Loucy (cell line): ENCODE measurements at regions not wholly inside any gene's neighbourhood (a gene's known extent, or its start where the extent isn't known, plus 50 kb on each side); places are given as distances from the start of the nearest gene placed in this dataset.

Source experiments
- H2AFZ ChIP-seq: fragments of 200-600 bp; sonication (generic); 2 replicates; pipeline ENCODE4 v1.6.0; 2016; ENCODE audit warnings: antibody characterized with exemption, mild to moderate bottlenecking, low read length, moderate library complexity
- H3F3A ChIP-seq: fragments of 200-600 bp; 2 replicates; pipeline ENCODE4 v1.6.0; 2016; ENCODE audit warnings: antibody characterized with exemption, low read depth, mild to moderate bottlenecking
- H3K27me3 ChIP-seq: fragments of 200-600 bp; sonication (generic); 2 replicates; pipeline ENCODE4 v1.6.1; 2014; ENCODE audit warnings: low read length, mild to moderate bottlenecking; ENCODE audit not compliant: insufficient read depth, poor library complexity, severe bottlenecking
- H3K36me3 ChIP-seq: fragments of 200-600 bp; sonication (generic); 2 replicates; pipeline ENCODE4 v1.6.1; 2016; ENCODE audit warnings: low read length; ENCODE audit not compliant: insufficient read depth
- H3K4me1 ChIP-seq: fragments of 200-600 bp; sonication (generic); 2 replicates; pipeline ENCODE4 v1.5.1; 2014; ENCODE audit warnings: low read length, mild to moderate bottlenecking; ENCODE audit not compliant: insufficient read depth, poor library complexity, severe bottlenecking
- H3K4me2 ChIP-seq: fragments of 200-600 bp; sonication (generic); 2 replicates; pipeline ENCODE4 v1.6.0; 2014; ENCODE audit warnings: antibody characterized with exemption, low read length, low read depth, mild to moderate bottlenecking; ENCODE audit not compliant: poor library complexity, severe bottlenecking
- H3K4me3 ChIP-seq: fragments of 200-600 bp; sonication (generic); 2 replicates; pipeline ENCODE4 v1.5.1; 2014; ENCODE audit warnings: low read length, mild to moderate bottlenecking, mixed read lengths; ENCODE audit not compliant: poor library complexity, severe bottlenecking
- H3K79me2 ChIP-seq: fragments of 200-600 bp; sonication (generic); 2 replicates; pipeline ENCODE4 v1.6.1; 2014; ENCODE audit warnings: low read length; ENCODE audit not compliant: insufficient read depth
- H3K9ac ChIP-seq: fragments of 200-600 bp; sonication (generic); 2 replicates; pipeline ENCODE4 v1.6.0; 2014; ENCODE audit warnings: mild to moderate bottlenecking, low read depth, low read length, moderate library complexity; ENCODE audit not compliant: poor library complexity, severe bottlenecking
- H3K9me2 ChIP-seq: fragments of 200-600 bp; sonication (generic); replicated peaks from 2 replicates; pipeline ENCODE4 v1.6.1; 2016; ENCODE audit warnings: low read depth, low read length, mixed read lengths
- H3K9me3 ChIP-seq: fragments of 200-600 bp; sonication (generic); 2 replicates; pipeline ENCODE4 v1.6.1; 2014; ENCODE audit warnings: mild to moderate bottlenecking, antibody characterized with exemption, low read length, low read depth; ENCODE audit not compliant: insufficient read depth
- H4K20me1 ChIP-seq: fragments of 200-600 bp; sonication (generic); 2 replicates; pipeline ENCODE4 v1.6.0; 2014; ENCODE audit warnings: antibody characterized with exemption, low read length, mild to moderate bottlenecking; ENCODE audit not compliant: insufficient read depth, poor library complexity, severe bottlenecking
- CTCF ChIP-seq: fragments of 200-600 bp; sonication (generic); conservative IDR thresholded peaks from 2 replicates; pipeline ENCODE4 v1.5.1; 2014; ENCODE audit warnings: mild to moderate bottlenecking, antibody characterized with exemption, low read length
- EZH2phosphoT487 ChIP-seq: fragments of 200-600 bp; IDR thresholded peaks from 2 replicates; pipeline ENCODE4 v1.6.1; 2018; ENCODE audit warnings: antibody characterized with exemption, mild to moderate bottlenecking, moderate library complexity, borderline replicate concordance

GRCh38 chr2:41355794-41356193 lies 692.0 kb upstream of the PKDCC start:
- no peak overlapping the region for H3K9ac ChIP-seq
- H3K4me1 ChIP-seq = no peaks in the 10 kb centered on the region
- H3F3A ChIP-seq = no peaks in the 10 kb centered on the region
- no peaks in the 10 kb centered on the region for H3K27me3 ChIP-seq
- no peaks in the 10 kb centered on the region for H3K36me3 ChIP-seq
- no peaks in the 10 kb centered on the region for H3K79me2 ChIP-seq
- no peaks in the 10 kb centered on the region for H3K9me2 ChIP-seq
- no peak for TF ChIP-seq CTCF
- TF ChIP-seq EZH2phosphoT487 = no peak
- H3K4me2 ChIP-seq = no peak overlapping the region
- no peak overlapping the region for H2AFZ ChIP-seq
- H3K4me3 ChIP-seq = no peak overlapping the region
- H3K9me3 ChIP-seq = no peaks in the 10 kb centered on the region
- H4K20me1 ChIP-seq = no peaks in the 10 kb centered on the region

DNA sequence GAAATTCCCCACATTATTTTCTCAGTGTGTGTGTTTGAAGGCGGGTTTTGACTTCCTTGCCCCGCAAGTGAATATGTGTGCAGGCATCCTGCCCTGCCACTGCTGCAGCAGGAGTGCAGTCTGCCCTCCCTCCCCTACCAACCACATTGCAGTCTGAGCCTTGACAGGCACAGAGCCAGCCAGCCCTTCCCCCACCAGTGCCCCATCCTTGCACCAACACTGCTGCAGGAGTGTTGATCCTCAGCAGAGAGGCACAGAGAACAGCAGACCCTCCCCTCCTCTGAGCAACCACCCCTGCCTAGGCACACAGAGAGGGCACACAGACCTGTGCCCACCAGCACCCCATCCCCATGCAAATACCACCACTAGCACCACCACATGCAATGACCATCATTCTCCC lies 683.0 kb upstream of the PKDCC start:
- H4K20me1 ChIP-seq = no peaks in the 10 kb centered on the region
- no peaks in the 10 kb centered on the region for H3K27me3 ChIP-seq
- peaks cover 3% of the 10 kb centered on the region; the same call in 1 of the 2 replicates for H3K9me3 ChIP-seq
- H3F3A ChIP-seq = no peaks in the 10 kb centered on the region
- H3K4me1 ChIP-seq = no peaks in the 10 kb centered on the region
- no peak overlapping the region for H3K4me3 ChIP-seq
- no peak overlapping the region for H2AFZ ChIP-seq
- no peak overlapping the region for H3K4me2 ChIP-seq
- H3K9ac ChIP-seq = no peak overlapping the region
- no peaks in the 10 kb centered on the region for H3K79me2 ChIP-seq
- H3K9me2 ChIP-seq = no peaks in the 10 kb centered on the region
- TF ChIP-seq CTCF (no peak), EZH2phosphoT487 (no peak)
- no peaks in the 10 kb centered on the region for H3K36me3 ChIP-seq

DNA sequence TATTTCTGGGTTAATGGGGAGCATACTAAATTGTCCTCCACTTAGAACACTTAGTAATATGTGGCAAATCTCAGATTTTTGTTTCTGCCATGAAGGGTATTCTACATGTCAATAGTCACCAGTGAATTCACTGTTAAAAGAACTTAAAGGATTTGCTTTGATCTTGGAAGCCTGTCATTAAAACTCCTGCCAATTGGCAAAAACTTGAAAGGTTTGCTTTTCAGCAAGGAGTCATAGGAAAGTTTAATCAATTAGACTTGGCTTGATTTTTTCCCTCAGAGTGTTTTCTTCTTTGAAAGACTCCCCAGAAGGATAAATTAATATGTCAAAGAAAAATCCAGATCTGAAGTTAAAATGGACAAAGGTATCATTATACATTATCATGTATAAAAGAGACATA lies 671.9 kb upstream of the PKDCC start:
- Histone ChIP-seq H3K4me3 (no peak overlapping the region), H4K20me1 (no peaks in the 10 kb centered on the region), H3K4me1 (no peaks in the 10 kb centered on the region), H3K9ac (no peak overlapping the region), H3K79me2 (no peaks in the 10 kb centered on the region), H3K27me3 (no peaks in the 10 kb centered on the region), H3K9me3 (no peaks in the 10 kb centered on the region), H3K9me2 (no peaks in the 10 kb centered on the region), H3K36me3 (no peaks in the 10 kb centered on the region), H3F3A (no peaks in the 10 kb centered on the region), H2AFZ (no peak overlapping the region), H3K4me2 (no peak overlapping the region)
- TF ChIP-seq EZH2phosphoT487 (no peak), CTCF (no peak)
